Adrenal gland (tissue), 9 donors: ENCODE measurements at regions not wholly inside any gene's neighbourhood (a gene's known extent, or its start where the extent isn't known, plus 50 kb on each side); places are given as distances from the start of the nearest gene placed in this dataset.

ENCODE experiments used
- DNase-seq, 7 donors: peaks; one replicate each; pipeline ENCODE4 v3.0.0-alpha.2; 2019 to 2020
- H3K27ac ChIP-seq, 5 donors: fragments of 200-600 bp; sonication (generic) in 4 of 5; 1 replicate in 3 of 5; 2 replicates in 2 of 5; pipeline versions ENCODE4 v1.5.1 to v1.8.0; 2016 to 2020; ENCODE audit warnings: mild to moderate bottlenecking in 1 of 5
- H3K27me3 ChIP-seq: fragments of 200-600 bp; 2 replicates; pipeline ENCODE4 v1.8.0; 2021
- H3K36me3 ChIP-seq, 2 donors: fragments of 200-600 bp; replicated peaks in 1 of 2; 1 replicate in 1 of 2; 2 replicates in 1 of 2; pipeline versions ENCODE4 v1.5.1 to v1.8.0; 2018 to 2022
- H3K4me1 ChIP-seq, 2 donors: fragments of 200-600 bp; replicated peaks in 1 of 2; 1 replicate in 1 of 2; 2 replicates in 1 of 2; pipeline versions ENCODE4 v1.5.1 to v1.8.0; 2018 to 2021
- H3K4me3 ChIP-seq, 4 donors: fragments of 200-600 bp; sonication (generic) in 3 of 4; one replicate each; pipeline ENCODE4 v1.5.1; 2016 to 2018
- H3K9me3 ChIP-seq, 3 donors: fragments of 200-600 bp; sonication (generic) in 1 of 3; replicated peaks in 1 of 3; 1 replicate in 2 of 3; 2 replicates in 1 of 3; pipeline versions ENCODE4 v1.5.1 to v1.8.0; 2016 to 2021
- POLR2A ChIP-seq, 2 donors: fragments of 450-650 bp; IDR thresholded peaks; one replicate each; pipeline ENCODE4 v1.6.1; 2017; ENCODE audit warnings: antibody characterized with exemption in 2 of 2, mild to moderate bottlenecking in 2 of 2, moderate library complexity in 1 of 2
- WGBS, 4 donors: extraction: QIAGEN DNeasy Blood & Tissue Kit in 2 of 4; methylation state at CpG; one replicate each; pipeline versions ENCODE4 v1.1.5 to v1.1.7; 2013 to 2017; 5-methylcytosine and 5-hydroxymethylcytosine counted together
- intact Hi-C, 2 donors: fragments of 100-400 bp; cut with DNase I; formaldehyde crosslinking; loops; one replicate each; pipeline versions ENCODE4 v1.14.1 to v1.15.0; 2022 to 2023
- TF ChIP-seq, protein P1 (sequence below), 6 experiments: fragments of 450-650 bp in 4 of 6; fragments of 200-600 bp in 2 of 6; sonication (generic) in 1 of 6; IDR thresholded peaks; 1 replicate in 5 of 6; 2 replicates in 1 of 6; pipeline versions ENCODE4 v1.5.1 to v1.8.0; 2016 to 2021; ENCODE audit warnings: antibody characterized with exemption in 6 of 6, mild to moderate bottlenecking in 2 of 6, moderate library complexity in 1 of 6
- donor health status: healthy with polysubstance abuse.
- donor health status: Bipolar disorder and iron deficiency.
- donor health status: DM: yes; HTN: yes; CAD: no.
- donor health status: DM: no; HTN: no; CAD: no.
- donor health status: DM: no; HTN: no; CAD: no.

DNA sequence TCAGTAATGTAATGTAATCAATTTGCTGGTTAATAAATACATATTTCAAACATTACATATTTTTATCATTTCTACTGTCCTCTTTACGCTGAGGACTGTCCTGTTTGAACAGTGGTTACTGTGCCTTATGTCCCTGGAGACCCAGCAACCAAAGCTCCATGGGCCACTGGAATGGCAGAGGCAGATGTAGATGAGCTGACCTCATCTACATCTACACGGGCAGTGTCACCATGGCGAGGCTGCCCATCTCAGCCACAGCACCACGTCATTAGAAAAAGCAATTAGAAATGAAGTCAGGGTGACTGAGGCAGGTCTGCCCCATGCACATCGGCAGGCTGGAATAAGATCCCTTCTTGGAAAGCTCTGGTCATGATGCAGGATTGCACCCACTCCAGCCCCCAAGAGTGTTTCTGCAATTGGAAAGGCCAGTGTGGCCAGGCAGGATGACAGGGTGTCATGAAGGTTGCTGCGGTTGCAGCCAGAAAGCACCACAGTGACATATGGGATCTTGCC lies 237.5 kb downstream of the NDUFA10 start:
- 71 to 83% (median 79%) methylated on average over 6 of the region's 6 CpGs for WGBS, 4 donors
- Histone ChIP-seq H3K27ac (no peak overlapping the region), H3K36me3 (no peaks in the 10 kb centered on the region), H3K4me1 (peaks cover 5 to 10% of the 10 kb centered on the region in 2 donors), H3K27me3 (no peaks in the 10 kb centered on the region), H3K4me3 (no peak overlapping the region), H3K9me3 (no peaks in the 10 kb centered on the region)
- intact Hi-C loops, result no loop called here
- DNase-seq, result no peak
- TF ChIP-seq, protein P1, sequence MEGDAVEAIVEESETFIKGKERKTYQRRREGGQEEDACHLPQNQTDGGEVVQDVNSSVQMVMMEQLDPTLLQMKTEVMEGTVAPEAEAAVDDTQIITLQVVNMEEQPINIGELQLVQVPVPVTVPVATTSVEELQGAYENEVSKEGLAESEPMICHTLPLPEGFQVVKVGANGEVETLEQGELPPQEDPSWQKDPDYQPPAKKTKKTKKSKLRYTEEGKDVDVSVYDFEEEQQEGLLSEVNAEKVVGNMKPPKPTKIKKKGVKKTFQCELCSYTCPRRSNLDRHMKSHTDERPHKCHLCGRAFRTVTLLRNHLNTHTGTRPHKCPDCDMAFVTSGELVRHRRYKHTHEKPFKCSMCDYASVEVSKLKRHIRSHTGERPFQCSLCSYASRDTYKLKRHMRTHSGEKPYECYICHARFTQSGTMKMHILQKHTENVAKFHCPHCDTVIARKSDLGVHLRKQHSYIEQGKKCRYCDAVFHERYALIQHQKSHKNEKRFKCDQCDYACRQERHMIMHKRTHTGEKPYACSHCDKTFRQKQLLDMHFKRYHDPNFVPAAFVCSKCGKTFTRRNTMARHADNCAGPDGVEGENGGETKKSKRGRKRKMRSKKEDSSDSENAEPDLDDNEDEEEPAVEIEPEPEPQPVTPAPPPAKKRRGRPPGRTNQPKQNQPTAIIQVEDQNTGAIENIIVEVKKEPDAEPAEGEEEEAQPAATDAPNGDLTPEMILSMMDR (IDR thresholded peaks at IDR 0.05), result no peak
- no peak for TF ChIP-seq POLR2A (IDR thresholded peaks at IDR 0.05)

DNA sequence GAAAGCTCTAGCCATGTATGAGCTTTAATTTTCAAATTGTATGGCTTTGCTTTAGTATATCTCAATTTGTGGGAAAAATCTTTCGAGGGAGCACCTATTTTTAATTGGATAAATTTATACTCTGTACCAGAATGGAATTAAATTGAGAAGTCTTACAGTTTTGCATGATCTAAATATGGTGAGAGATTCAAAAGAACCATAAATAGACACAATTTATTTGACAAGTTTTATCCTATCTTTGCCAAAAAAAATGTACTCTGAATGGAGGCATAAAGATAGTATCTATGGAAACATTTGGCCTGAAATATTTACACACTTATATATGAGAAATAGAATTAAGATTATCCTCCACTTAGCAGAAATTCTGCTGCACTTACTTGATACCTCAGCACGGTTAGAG lies 238.4 kb downstream of the NDUFA10 start:
- TF ChIP-seq, protein P1 (IDR thresholded peaks at IDR 0.05), result no peak
- no peak for TF ChIP-seq POLR2A (IDR thresholded peaks at IDR 0.05)
- Histone ChIP-seq H3K4me3 (no peak overlapping the region), H3K27ac (no peak overlapping the region), H3K27me3 (no peaks in the 10 kb centered on the region), H3K4me1 (peaks cover 5 to 10% of the 10 kb centered on the region in 2 donors), H3K36me3 (no peaks in the 10 kb centered on the region), H3K9me3 (no peaks in the 10 kb centered on the region)
- no peak for DNase-seq
- intact Hi-C loops, result no loop called here
- WGBS, 4 donors, result 81 to 87% (median 82%) methylated on average over 2 of the region's 2 CpGs

DNA sequence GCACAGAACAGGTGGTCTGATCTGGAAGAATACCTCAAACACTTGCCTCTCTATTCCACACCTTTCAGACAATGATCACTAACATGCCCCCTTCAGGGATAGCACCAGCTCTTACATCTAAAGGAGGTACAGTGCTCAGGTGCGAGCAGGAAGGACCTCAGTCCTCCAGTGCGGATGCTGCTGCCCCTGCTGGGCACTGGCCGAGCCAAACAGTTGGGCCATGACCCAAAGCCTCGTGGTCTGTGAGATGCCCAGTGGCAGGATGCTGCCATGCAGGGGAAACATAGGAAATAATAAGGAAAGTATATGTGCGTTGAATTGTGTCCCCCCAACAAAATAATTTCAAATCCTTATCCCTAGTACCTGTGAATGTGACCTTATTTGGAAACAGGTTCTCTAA lies 243.7 kb downstream of the NDUFA10 start:
- no peaks in the 10 kb centered on the region for H3K36me3 ChIP-seq
- 83 to 98% (median 92%) methylated on average over 5 of the region's 5 CpGs for WGBS, 4 donors
- intact Hi-C loops, result no loop called here

DNA sequence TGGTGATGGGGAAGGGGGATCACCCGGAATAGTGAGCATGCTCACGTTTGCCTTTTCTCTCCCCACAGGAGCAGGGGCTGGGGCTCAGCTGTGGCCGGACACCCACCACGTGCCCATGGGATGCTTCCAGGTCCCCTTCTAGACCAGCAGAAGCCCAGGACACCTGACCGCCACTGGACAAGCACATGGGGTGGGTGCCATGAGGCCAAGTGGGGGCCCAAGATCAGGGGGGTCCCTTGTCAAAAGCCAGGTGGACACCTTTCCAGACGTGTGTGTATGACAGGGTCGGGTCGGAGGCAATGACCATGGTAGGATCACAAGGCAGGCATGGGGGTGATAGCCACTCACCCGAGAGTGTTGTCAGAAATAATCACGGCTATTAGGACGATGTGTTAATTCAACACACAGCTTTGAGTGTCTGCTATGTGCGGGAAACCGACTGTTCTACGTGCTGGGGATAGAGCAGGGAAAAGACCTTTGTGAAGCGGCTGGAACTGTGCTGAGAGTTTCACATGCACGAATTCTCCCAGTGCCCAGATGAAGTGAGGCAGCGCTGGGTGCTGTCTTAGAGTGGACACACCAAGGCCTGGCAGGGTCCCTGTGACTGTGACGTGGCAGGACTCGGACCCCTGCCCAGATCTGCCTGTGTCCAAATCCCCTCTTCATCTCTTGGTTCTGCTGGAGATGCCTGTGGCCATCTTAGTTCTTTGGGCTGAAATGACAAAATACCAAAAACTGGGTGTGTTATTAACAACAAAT lies 244.7 kb downstream of the NDUFA10 start:
- Histone ChIP-seq H3K9me3 (no peaks in the 10 kb centered on the region), H3K27me3 (no peaks in the 10 kb centered on the region), H3K27ac (no peak overlapping the region), H3K36me3 (no peaks in the 10 kb centered on the region), H3K4me1 (peaks cover 5 to 9% of the 10 kb centered on the region in 2 donors), H3K4me3 (no peak overlapping the region)
- intact Hi-C loops, result no loop called here
- DNase-seq, result peak in 2 of 7 donors; percentile 9 to 44
- TF ChIP-seq POLR2A (IDR thresholded peaks at IDR 0.05), result no peak
- TF ChIP-seq, protein P1 (IDR thresholded peaks at IDR 0.05), result no peak
- 89 to 94% (median 90%) methylated on average over 14 to 19 of the region's 19 CpGs for WGBS, 4 donors

More for the DNA sequence above, 243.7 kb downstream of the NDUFA10 start:
- no peaks in the 10 kb centered on the region for H3K9me3 ChIP-seq
- DNase-seq, result peak in 2 of 7 donors; percentile 6 to 9
- TF ChIP-seq, protein P1 (IDR thresholded peaks at IDR 0.05), result no peak
- TF ChIP-seq POLR2A (IDR thresholded peaks at IDR 0.05), result no peak
- H3K27me3 ChIP-seq, result no peaks in the 10 kb centered on the region
- no peak overlapping the region for H3K4me3 ChIP-seq
- peaks cover 5 to 10% of the 10 kb centered on the region in 2 donors for H3K4me1 ChIP-seq
- H3K27ac ChIP-seq, result no peak overlapping the region
